Peyer's patch (tissue), 4 donors: ENCODE measurements at regions not wholly inside any gene's neighbourhood (a gene's known extent, or its start where the extent isn't known, plus 50 kb on each side); places are given as distances from the start of the nearest gene placed in this dataset.

Experiments used
- DNase-seq, 3 donors: peaks; one replicate each; pipeline ENCODE4 v3.0.0-alpha.2; 2017 to 2019
- H3K27ac ChIP-seq, 4 donors: fragments of 200-600 bp; sonication (generic); one replicate each; pipeline ENCODE4 v1.5.1; 2016 to 2019
- H3K27me3 ChIP-seq, 2 donors: fragments of 200-600 bp; sonication (generic); one replicate each; pipeline ENCODE4 v1.5.1; 2019
- H3K36me3 ChIP-seq, 3 donors: fragments of 200-600 bp; sonication (generic); one replicate each; pipeline ENCODE4 v1.5.1; 2016 to 2019
- H3K4me1 ChIP-seq, 4 donors: fragments of 200-600 bp; sonication (generic); one replicate each; pipeline ENCODE4 v1.5.1; 2016 to 2019
- H3K4me3 ChIP-seq, 4 donors: fragments of 200-600 bp; sonication (generic); 1 replicate in 3 of 4; 2 replicates in 1 of 4; pipeline ENCODE4 v1.5.1; 2016 to 2019; ENCODE audit warnings: mild to moderate bottlenecking in 1 of 4
- H3K9me3 ChIP-seq, 4 donors: fragments of 200-600 bp; sonication (generic); one replicate each; pipeline ENCODE4 v1.5.1; 2016 to 2019; ENCODE audit warnings: mild to moderate bottlenecking in 1 of 4
- POLR2A ChIP-seq, 2 donors: fragments of 450-650 bp; IDR thresholded peaks; one replicate each; pipeline ENCODE4 v1.5.1; 2017; ENCODE audit warnings: antibody characterized with exemption in 2 of 2, mild to moderate bottlenecking in 2 of 2, moderate library complexity in 2 of 2
- TF ChIP-seq, protein P1 (sequence below), 6 experiments: fragments of 450-650 bp in 4 of 6; fragments of 200-600 bp in 2 of 6; sonication (generic) in 1 of 6; IDR thresholded peaks; one replicate each; pipeline ENCODE4 v1.5.1; 2017 to 2019; ENCODE audit warnings: antibody characterized with exemption in 6 of 6, mild to moderate bottlenecking in 3 of 6, moderate library complexity in 1 of 6

DNA sequence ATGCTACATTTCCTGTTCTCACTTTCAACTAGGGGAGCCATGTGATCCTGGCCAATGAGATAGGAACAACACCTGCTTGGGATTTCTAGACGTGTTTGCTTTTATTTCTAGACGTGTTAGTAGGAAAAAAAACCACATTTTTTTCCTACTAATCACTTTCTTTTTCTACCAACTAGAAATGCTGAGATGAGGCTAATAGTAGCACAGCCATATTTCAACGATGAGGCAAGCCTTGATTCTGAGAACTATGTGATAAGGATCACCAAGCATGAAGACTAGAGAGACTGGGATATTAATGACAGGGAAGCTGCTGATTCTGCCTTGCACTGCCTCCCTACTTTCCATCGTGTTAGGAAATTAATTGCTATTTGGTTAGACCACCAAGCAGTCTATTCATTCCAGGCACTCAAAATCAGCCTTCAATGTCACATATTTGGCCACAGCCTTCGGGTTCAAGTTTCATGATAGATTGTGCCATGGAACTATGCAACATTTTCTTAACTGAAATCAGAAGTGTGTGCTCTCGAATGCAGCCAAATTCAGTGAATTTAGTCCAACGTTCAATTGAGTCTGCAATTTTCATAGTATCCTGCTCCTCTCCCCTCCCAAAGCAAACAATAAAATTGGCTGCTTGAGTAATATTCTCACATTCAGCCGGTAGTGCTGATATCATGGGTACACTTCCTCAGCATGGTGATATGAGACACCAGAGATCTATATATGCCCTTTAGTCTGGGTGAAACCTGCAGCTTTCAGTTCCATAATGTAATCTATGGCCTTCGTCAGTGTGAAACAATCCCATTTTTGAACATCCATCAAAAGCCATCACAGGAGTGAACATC, 98.1 kb downstream of the GPR37 start:
- Histone ChIP-seq H3K27me3 (no peaks in the 10 kb centered on the region), H3K9me3 (no peaks in the 10 kb centered on the region), H3K4me3 (no peak overlapping the region), H3K27ac (no peak overlapping the region), H3K4me1 (no peaks in the 10 kb centered on the region), H3K36me3 (no peaks in the 10 kb centered on the region)
- TF ChIP-seq, protein P1, sequence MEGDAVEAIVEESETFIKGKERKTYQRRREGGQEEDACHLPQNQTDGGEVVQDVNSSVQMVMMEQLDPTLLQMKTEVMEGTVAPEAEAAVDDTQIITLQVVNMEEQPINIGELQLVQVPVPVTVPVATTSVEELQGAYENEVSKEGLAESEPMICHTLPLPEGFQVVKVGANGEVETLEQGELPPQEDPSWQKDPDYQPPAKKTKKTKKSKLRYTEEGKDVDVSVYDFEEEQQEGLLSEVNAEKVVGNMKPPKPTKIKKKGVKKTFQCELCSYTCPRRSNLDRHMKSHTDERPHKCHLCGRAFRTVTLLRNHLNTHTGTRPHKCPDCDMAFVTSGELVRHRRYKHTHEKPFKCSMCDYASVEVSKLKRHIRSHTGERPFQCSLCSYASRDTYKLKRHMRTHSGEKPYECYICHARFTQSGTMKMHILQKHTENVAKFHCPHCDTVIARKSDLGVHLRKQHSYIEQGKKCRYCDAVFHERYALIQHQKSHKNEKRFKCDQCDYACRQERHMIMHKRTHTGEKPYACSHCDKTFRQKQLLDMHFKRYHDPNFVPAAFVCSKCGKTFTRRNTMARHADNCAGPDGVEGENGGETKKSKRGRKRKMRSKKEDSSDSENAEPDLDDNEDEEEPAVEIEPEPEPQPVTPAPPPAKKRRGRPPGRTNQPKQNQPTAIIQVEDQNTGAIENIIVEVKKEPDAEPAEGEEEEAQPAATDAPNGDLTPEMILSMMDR (IDR thresholded peaks at IDR 0.05), result no peak
- TF ChIP-seq POLR2A (IDR thresholded peaks at IDR 0.05), result no peak
- no peak for DNase-seq

DNA sequence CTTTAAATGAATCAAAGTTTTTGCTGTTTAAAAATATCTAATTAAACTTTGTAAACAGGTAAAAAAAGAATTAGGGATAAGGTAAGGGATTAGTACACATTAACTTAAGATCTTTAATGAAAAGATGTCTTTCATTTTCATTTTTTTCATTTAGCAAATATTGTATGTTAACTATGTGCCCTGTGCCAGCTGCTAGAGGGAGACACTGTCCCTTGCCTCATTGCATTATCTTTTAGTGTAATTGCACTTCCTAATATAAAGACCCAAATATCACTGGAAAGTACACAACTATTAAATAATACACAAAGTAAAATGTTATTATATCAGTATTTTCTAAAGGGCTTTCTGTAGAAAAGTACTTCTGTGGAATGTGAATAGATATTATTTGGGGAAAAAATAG, 102.7 kb downstream of the GPR37 start:
- TF ChIP-seq POLR2A (IDR thresholded peaks at IDR 0.05), result no peak
- TF ChIP-seq, protein P1 (IDR thresholded peaks at IDR 0.05), result no peak
- no peaks in the 10 kb centered on the region for H3K9me3 ChIP-seq
- no peaks in the 10 kb centered on the region for H3K36me3 ChIP-seq
- no peaks in the 10 kb centered on the region for H3K4me1 ChIP-seq
- H3K27me3 ChIP-seq, result no peaks in the 10 kb centered on the region
- no peak overlapping the region for H3K4me3 ChIP-seq
- DNase-seq, result no peak
- no peak overlapping the region for H3K27ac ChIP-seq

DNA sequence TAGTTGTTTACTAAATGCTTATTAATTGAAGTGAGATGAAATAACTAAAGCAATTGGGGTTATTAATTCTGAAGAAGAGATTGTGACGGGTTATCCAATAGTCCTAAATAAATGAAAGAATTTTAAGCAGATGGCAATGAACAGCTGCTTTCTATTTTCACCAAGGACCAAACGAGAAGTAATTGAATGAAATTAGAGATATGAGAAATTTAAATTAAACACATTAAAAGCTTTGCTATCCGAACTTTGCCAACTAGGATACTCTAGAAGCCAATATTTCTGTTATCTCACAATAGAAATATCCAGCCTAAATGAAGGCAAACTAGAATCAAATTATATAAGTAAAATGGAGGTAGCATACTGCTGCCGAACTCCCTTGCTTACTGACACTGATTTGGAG, 103.2 kb downstream of the GPR37 start:
- Histone ChIP-seq H3K27ac (no peak overlapping the region), H3K4me3 (no peak overlapping the region), H3K36me3 (no peaks in the 10 kb centered on the region), H3K4me1 (no peaks in the 10 kb centered on the region), H3K27me3 (no peaks in the 10 kb centered on the region), H3K9me3 (no peaks in the 10 kb centered on the region)
- no peak for TF ChIP-seq POLR2A (IDR thresholded peaks at IDR 0.05)
- TF ChIP-seq, protein P1 (IDR thresholded peaks at IDR 0.05), result no peak
- DNase-seq, result no peak

DNA sequence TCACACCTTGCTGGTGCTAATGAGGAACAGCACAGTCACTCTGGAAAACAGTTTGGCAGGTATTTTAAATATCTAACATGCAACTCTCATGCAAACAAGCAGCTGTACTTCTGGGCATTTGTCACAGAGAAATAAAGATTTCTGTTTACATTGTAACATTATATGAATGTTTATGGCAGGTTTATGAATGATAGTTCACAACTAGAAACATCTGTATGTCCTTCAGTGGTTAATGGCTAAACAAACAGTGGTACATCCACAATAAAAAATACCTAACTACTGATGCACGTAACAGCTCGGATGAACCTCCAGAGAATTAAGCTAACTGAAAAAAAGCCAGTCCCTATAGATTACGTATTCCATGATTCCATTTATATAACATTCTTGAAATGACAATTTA, 109.6 kb downstream of the GPR37 start:
- no peaks in the 10 kb centered on the region for H3K4me1 ChIP-seq
- H3K9me3 ChIP-seq, result no peaks in the 10 kb centered on the region
- no peak for TF ChIP-seq POLR2A (IDR thresholded peaks at IDR 0.05)
- TF ChIP-seq, protein P1 (IDR thresholded peaks at IDR 0.05), result no peak
- no peaks in the 10 kb centered on the region for H3K27me3 ChIP-seq
- no peaks in the 10 kb centered on the region for H3K36me3 ChIP-seq
- DNase-seq, result no peak
- H3K4me3 ChIP-seq, result no peak overlapping the region
- H3K27ac ChIP-seq, result no peak overlapping the region

DNA sequence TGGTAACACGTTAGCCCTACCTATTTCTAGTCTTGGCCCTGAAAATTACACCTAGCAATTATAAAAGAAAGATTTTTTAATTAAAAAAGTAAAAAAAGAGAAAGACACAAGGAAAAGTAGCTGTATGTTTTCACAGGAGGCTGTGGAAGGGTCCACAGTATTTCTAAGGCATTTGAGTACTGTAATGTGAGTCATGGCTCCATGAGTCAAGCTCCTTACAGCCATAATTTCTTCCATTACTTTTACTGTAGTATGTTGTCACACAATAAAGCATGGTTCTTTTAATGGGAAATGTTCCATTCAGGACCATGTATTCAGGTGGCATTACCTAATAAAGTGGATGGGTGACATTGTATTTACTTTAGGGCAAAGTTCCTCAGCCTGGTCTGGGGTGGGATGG, 113.4 kb downstream of the GPR37 start:
- DNase-seq, result no peak
- Histone ChIP-seq H3K4me1 (no peaks in the 10 kb centered on the region), H3K36me3 (no peaks in the 10 kb centered on the region), H3K27ac (no peak overlapping the region), H3K9me3 (no peaks in the 10 kb centered on the region), H3K27me3 (no peaks in the 10 kb centered on the region), H3K4me3 (no peak overlapping the region)
- no peak for TF ChIP-seq POLR2A (IDR thresholded peaks at IDR 0.05)
- TF ChIP-seq, protein P1 (IDR thresholded peaks at IDR 0.05), result no peak
